Transverse colon (tissue), 4 donors: ENCODE measurements at regions not wholly inside any gene's neighbourhood (a gene's known extent, or its start where the extent isn't known, plus 50 kb on each side); places are given as distances from the start of the nearest gene placed in this dataset.

Experiments used
- DNase-seq: peaks from one replicate; pipeline ENCODE4 v3.0.0-alpha.2; 2019
- H3K27ac ChIP-seq, 4 donors: fragments of 200-600 bp; sonication (generic); 2 replicates each; pipeline ENCODE4 v1.5.1; 2016 to 2018; ENCODE audit warnings: inconsistent platforms in 4 of 4
- H3K27me3 ChIP-seq: fragments of 200-600 bp; sonication (generic); 2 replicates; pipeline ENCODE4 v1.5.1; 2017; ENCODE audit warnings: inconsistent platforms
- H3K36me3 ChIP-seq, 4 donors: fragments of 200-600 bp; sonication (generic); 2 replicates each; pipeline ENCODE4 v1.5.1; 2017 to 2019; ENCODE audit warnings: inconsistent platforms in 4 of 4
- H3K4me1 ChIP-seq, 4 donors: fragments of 200-600 bp; sonication (generic); 2 replicates each; pipeline ENCODE4 v1.5.1; 2017 to 2020; ENCODE audit warnings: inconsistent platforms in 4 of 4
- H3K4me3 ChIP-seq, 4 donors: fragments of 200-600 bp; sonication (generic); 1 replicate in 1 of 4; 2 replicates in 3 of 4; pipeline versions ENCODE4 v1.5.1 to v1.6.1; 2017 to 2019; ENCODE audit warnings: inconsistent platforms in 4 of 4
- H3K9me3 ChIP-seq, 2 donors: fragments of 200-600 bp; sonication (generic); 2 replicates each; pipeline ENCODE4 v1.5.1; 2017 to 2019; ENCODE audit warnings: inconsistent platforms in 2 of 2
- CTCF ChIP-seq, 5 experiments: fragments of 200-600 bp in 3 of 5; fragments of 450-650 bp in 2 of 5; sonication (generic) in 3 of 5; IDR thresholded peaks; 1 replicate in 2 of 5; 2 replicates in 3 of 5; pipeline ENCODE4 v1.5.1; 2016 to 2017; ENCODE audit warnings: antibody characterized with exemption in 5 of 5, inconsistent platforms in 3 of 5, mild to moderate bottlenecking in 2 of 5, moderate library complexity in 1 of 5
- EP300 ChIP-seq: sonication (generic); formaldehyde crosslinking; IDR thresholded peaks from one replicate; pipeline ENCODE4 v1.6.1; 2017; ENCODE audit warnings: antibody characterized with exemption, low read depth
- POLR2A ChIP-seq: fragments of 450-650 bp; IDR thresholded peaks from one replicate; pipeline ENCODE4 v1.6.1; 2016; ENCODE audit warnings: antibody characterized with exemption, mild to moderate bottlenecking, moderate library complexity
- POLR2AphosphoS5 ChIP-seq, 3 donors: sonication (generic); formaldehyde crosslinking; IDR thresholded peaks; one replicate each; pipeline ENCODE4 v1.6.1; 2016; ENCODE audit warnings: antibody characterized with exemption in 3 of 3
- WGBS, 2 donors: methylation state at CpG; one replicate each; pipeline ENCODE4 v1.1.5; 2018; ENCODE audit warnings: low coverage in 1 of 2; 5-methylcytosine and 5-hydroxymethylcytosine counted together
- in situ Hi-C, 4 donors: fragments of 200-750 bp; cut with MboI; loops; one replicate each; pipeline versions ENCODE4 v1.15.0 to v1.15.1; 2017; ENCODE audit warnings: low sequenced_read_pairs in 3 of 4, low pct_ligation_motif_present in 1 of 4, low pct_unique_long_range_greater_than_20kb in 1 of 4
- intact Hi-C: fragments of 100-400 bp; cut with DNase I; formaldehyde crosslinking; loops from one replicate; pipeline ENCODE4 v1.15.1; 2023; ENCODE audit warnings: low total_unique reads

GRCh38 chr5:127998950-127999615, 84.5 kb upstream of the SLC12A2 start:
- Histone ChIP-seq H3K36me3 (no peaks in the 10 kb centered on the region), H3K4me1 (peaks cover 0 to 15% (median 7%) of the 10 kb centered on the region in 4 donors), H3K27me3 (no peaks in the 10 kb centered on the region), H3K4me3 (no peak overlapping the region), H3K27ac (no peak overlapping the region), H3K9me3 (no peaks in the 10 kb centered on the region)
- in situ Hi-C loops, result no loop called here
- TF ChIP-seq POLR2A (no peak), POLR2AphosphoS5 (IDR thresholded peaks at IDR 0.05) (no peak), CTCF (IDR thresholded peaks at IDR 0.05) (no peak), EP300 (no peak)
- no peak for DNase-seq
- 98 to 100% methylated on average over 3 of the region's 3 CpGs for WGBS, 2 donors
- intact Hi-C loops, result no loop called here

- H3K36me3 ChIP-seq, result no peaks in the 10 kb centered on the region
- H3K9me3 ChIP-seq, result no peaks in the 10 kb centered on the region
- H3K27me3 ChIP-seq, result no peaks in the 10 kb centered on the region
- in situ Hi-C loops (no loop called here), intact Hi-C loops (no loop called here)
- H3K27ac ChIP-seq, result no peak overlapping the region
- peaks cover 0 to 15% (median 7%) of the 10 kb centered on the region in 4 donors for H3K4me1 ChIP-seq
- 42% methylated on average over 1 of the region's 1 CpG; no CpG with 5 or more reads in 1 of the 2 donors for WGBS, 2 donors
- no peak for DNase-seq
- H3K4me3 ChIP-seq, result no peak overlapping the region
- TF ChIP-seq CTCF (IDR thresholded peaks at IDR 0.05) (no peak), POLR2A (no peak), EP300 (no peak), POLR2AphosphoS5 (IDR thresholded peaks at IDR 0.05) (no peak)
Observed at GRCh38 chr5:127999909-128000308, 83.7 kb upstream of the SLC12A2 start.

GRCh38 chr5:128002425-128002824, 81.1 kb upstream of the SLC12A2 start:
- DNase-seq, result no peak
- no peak overlapping the region for H3K27ac ChIP-seq
- no peaks in the 10 kb centered on the region for H3K36me3 ChIP-seq
- H3K27me3 ChIP-seq, result no peaks in the 10 kb centered on the region
- no peak for TF ChIP-seq CTCF (IDR thresholded peaks at IDR 0.05)
- TF ChIP-seq EP300, result no peak
- TF ChIP-seq POLR2AphosphoS5 (IDR thresholded peaks at IDR 0.05), result no peak
- TF ChIP-seq POLR2A, result no peak
- in situ Hi-C loops (no loop called here), intact Hi-C loops (no loop called here)
- H3K4me1 ChIP-seq, result peaks cover 0 to 8% (median 6%) of the 10 kb centered on the region in 4 donors
- no peaks in the 10 kb centered on the region for H3K9me3 ChIP-seq
- H3K4me3 ChIP-seq, result no peak overlapping the region
- WGBS, 2 donors, result 82 to 89% methylated on average over 4 to 5 of the region's 5 CpGs

GRCh38 chr5:128007939-128008338, 75.6 kb upstream of the SLC12A2 start:
- H3K27ac ChIP-seq, result no peak overlapping the region
- intact Hi-C loops (no loop called here), in situ Hi-C loops (no loop called here)
- DNase-seq, result no peak
- no peak overlapping the region for H3K4me3 ChIP-seq
- 67 to 92% methylated on average over 2 of the region's 2 CpGs for WGBS, 2 donors
- H3K36me3 ChIP-seq, result no peaks in the 10 kb centered on the region
- TF ChIP-seq CTCF (IDR thresholded peaks at IDR 0.05) (no peak), EP300 (no peak), POLR2A (no peak), POLR2AphosphoS5 (IDR thresholded peaks at IDR 0.05) (no peak)
- H3K27me3 ChIP-seq, result no peaks in the 10 kb centered on the region
- H3K4me1 ChIP-seq, result no peaks in the 10 kb centered on the region
- no peaks in the 10 kb centered on the region for H3K9me3 ChIP-seq
